ENCODE measurements at regions not wholly inside any gene's neighbourhood (a gene's known extent, or its start where the extent isn't known, plus 50 kb on each side); places are given as distances from the start of the nearest gene placed in this dataset.

DNA sequence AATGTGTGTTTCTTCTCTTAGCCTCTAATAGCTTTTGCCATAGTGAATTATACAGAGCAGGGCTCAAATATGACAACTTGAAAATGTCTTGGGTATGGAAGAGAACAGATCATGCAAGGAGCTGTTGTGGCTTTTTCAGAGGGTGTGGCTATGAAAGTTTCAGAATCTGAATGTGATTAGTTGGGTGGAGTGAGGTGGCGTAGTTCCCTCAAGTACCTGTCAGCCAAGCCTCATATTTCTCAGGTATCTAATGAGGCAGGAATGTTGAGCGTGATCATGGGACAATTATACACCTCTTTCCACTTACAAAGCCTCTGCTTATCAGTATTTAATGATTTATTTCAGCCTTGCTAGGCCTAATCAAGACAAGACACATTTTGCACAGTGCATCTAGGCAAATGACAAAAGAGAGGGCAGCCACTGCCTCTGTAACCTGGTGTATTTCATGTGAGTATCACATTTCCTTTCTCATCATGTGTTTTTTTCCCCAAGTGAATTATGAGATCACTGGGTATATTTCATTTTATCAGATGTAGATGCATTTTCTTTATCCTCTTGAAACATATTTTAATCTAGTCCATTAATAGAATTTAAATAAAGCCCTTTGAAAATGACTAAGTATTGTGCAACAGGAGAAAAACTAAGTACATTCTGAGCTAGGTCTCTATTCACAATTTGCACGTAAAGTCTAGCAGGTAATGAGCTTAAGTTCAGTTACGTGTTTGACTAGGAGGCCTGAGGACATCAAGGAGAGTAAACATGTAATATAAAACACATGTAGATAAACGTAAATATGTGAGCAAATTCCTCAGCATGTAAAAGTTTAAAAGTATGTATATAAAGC, 644.4 kb upstream of the IGFBP3 start:
- DNase-seq, result no peak

GRCh38 chr7:46559194-46559832, 638.2 kb upstream of the IGFBP3 start:
- no peak for DNase-seq

DNA sequence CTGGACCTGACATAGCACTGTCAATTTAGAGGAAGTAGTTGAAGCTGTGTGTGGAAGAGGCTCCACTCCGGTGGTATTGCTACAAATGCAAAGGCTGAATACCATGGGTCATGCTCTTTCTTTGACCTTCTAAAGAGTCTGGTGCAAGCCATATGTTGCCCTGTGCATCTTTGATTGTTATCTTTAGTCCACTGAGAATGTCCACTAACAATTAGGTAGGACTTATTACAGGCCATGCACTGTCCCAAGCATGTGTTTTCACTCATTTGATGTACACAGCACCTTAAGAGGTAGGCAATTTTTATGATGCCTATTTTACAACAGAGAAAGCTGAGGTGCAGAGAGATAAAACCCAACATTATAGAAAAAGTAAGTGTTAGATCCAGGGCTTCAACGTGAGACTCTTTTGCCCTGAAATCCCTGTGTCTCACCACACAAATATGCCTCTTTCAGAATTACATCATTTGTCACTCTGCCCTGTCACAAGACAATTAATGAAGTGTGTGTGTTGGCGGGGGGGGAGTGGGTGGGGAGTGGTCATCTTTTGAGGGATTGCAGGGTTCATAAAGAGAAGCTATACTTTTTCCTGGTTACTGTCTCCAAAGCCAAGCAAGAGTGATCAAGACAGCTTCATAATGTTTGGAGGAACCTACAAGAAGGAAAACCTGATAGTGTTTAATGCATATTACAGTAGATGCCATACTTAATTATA, 637.6 kb upstream of the IGFBP3 start:
- DNase-seq, result no peak

GRCh38 chr7:46557781-46558180, 636.7 kb upstream of the IGFBP3 start:
- DNase-seq, result no peak

- no peak for DNase-seq
Measured at GRCh38 chr7:46557295-46557711, 636.2 kb upstream of the IGFBP3 start.

DNA sequence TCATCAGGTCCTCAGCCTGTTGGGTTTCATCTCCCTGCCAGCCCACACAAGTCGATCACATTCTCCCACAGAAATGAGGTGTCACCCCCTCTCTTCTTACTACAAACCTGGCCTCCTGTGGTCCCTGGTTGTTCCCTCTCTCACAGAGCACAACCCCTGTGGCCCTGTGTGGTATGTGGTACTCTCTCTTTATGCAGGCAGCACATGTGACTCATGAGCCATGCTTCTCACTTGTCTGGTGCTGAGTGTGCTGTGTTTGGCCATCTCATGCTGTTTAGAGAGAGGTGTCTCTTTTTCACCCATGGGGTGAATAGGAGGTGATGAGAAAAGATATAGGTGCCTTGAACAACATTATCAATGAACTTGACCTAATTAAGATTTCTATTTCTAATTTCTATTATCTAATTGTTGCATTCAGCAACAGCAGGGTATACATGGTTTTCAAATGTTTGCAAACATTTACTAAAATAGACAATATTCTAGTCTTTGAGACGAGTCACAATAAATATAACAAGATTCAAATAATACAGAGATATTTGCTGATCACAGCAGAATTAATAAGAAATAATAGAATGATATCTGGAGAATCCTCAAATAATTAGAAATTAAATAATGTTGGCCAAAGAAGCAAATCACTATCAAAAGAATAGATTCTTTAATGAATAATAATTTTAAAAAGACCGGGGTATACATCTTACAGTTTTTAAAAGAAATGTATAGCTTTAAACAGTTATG, 633.8 kb upstream of the IGFBP3 start:
- DNase-seq, result no peak

- DNase-seq, result no peak
Measured at GRCh38 chr7:46551603-46552002, 630.5 kb upstream of the IGFBP3 start.

DNA sequence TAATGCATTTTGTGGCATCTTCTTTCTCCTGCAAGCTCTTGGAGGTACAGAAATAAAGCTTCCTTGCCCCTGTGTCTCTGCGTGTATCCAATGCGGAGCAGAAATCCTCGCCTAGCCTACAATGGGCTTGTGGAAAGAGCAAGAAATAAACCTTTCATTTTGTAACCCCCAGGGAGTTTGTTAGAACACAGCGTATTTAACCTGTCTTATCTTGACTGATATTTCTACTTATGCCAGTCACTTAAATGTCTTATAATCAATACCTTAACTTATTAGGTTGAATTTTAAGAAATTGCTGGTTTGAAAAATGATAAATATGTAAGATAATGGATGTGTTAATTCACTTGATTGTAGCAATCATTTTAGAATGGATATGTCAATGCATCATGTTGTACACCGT, 629.8 kb upstream of the IGFBP3 start:
- no peak for DNase-seq

GRCh38 chr7:46549892-46550639, 629.0 kb upstream of the IGFBP3 start:
- no peak for DNase-seq

GRCh38 chr7:46549347-46549746, 628.3 kb upstream of the IGFBP3 start:
- no peak for DNase-seq

DNA sequence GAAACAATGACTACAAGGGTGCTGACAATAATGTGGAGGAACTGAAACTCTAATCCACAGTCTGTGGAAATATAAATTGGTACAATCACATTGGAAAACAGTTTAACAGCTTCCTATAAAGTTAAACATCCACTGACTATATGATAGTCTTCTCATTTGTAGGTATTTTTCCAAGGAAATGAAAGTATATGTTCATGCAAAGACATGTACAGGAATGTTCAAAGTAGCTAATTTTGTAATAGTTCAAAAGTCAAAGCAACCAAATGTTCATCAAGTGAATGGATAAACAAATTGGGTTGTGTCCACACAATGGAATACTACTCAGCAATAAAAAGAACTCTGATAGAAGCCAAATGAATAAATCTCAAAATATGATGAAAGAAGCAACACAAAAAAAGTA, 626.0 kb upstream of the IGFBP3 start:
- no peak for DNase-seq

- no peak for DNase-seq
Measured at GRCh38 chr7:46545790-46546189, 624.7 kb upstream of the IGFBP3 start.

- no peak for DNase-seq
Measured at GRCh38 chr7:46544396-46545008, 623.4 kb upstream of the IGFBP3 start.

GRCh38 chr7:46542076-46542475, 621.0 kb upstream of the IGFBP3 start:
- no peak for DNase-seq

- DNase-seq, result no peak
Measured at GRCh38 chr7:46539892-46540483, 618.9 kb upstream of the IGFBP3 start.

- DNase-seq, result no peak
Measured at GRCh38 chr7:46537191-46537905, 616.3 kb upstream of the IGFBP3 start.

GRCh38 chr7:46534664-46535588, 613.9 kb upstream of the IGFBP3 start:
- no peak for DNase-seq

GRCh38 chr7:46533946-46534345, 612.9 kb upstream of the IGFBP3 start:
- DNase-seq, result no peak

DNA sequence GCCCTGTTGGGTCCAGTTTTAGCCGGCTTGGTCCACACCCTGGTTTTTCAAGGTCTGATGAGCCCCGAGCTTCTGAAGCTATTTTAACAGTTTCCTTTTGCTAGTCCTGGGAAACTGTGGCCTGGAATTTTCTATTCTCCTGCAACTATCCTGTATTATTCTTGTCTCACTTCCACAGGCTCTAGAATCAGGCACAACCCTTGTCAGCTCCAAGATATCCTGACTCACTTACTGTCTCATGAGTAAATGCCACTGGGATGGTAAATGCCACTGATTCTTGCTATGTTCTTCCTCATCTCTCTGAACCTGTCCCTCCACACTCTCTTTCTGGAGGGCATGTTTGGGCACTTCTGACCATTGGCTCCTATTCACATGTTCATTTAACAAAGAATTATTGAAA, 611.5 kb upstream of the IGFBP3 start:
- DNase-seq, result no peak

Data from suppressor macrophage (primary cell).